MCF 10A (cell line): ENCODE measurements at regions not wholly inside any gene's neighbourhood (a gene's known extent, or its start where the extent isn't known, plus 50 kb on each side); places are given as distances from the start of the nearest gene placed in this dataset.

Source experiments
- BruUV-seq: library from RNA; stranded (reverse); fragments of 400-500 nt; replicated peaks from 2 replicates; lab custom pipeline; 2021; lab: Mats Ljungman, UMichigan
- CTCF ChIA-PET: fragments of 300-600 bp; sonication (Branson Sonifier 250); formaldehyde crosslinking; extraction: SDS; loops from one replicate; lab custom pipeline; 2021; ENCODE audit warnings: antibody characterized with exemption, inconsistent platforms; lab: Yijun Ruan, JAX
- POLR2A ChIA-PET: fragments of 300-600, 350-650 bp; sonication (Branson Sonifier 250); formaldehyde crosslinking; extraction: SDS; loops from one replicate; lab custom pipeline; 2020; ENCODE audit warnings: antibody characterized with exemption, inconsistent platforms; lab: Yijun Ruan, JAX
- DNase-seq: peaks from one replicate; pipeline ENCODE4 v3.0.0-alpha.2; 2018; ENCODE audit not compliant: unreplicated experiment
- H3K27ac Mint-ChIP-seq: one replicate; pipeline ENCODE4 v1.8.0; 2022; ENCODE audit warnings: mild to moderate bottlenecking, low read depth, mixed read lengths; ENCODE audit not compliant: unreplicated experiment
- H3K27me3 Mint-ChIP-seq: one replicate; pipeline ENCODE4 v1.8.0; 2022; ENCODE audit warnings: mixed read lengths; ENCODE audit not compliant: insufficient read depth, unreplicated experiment
- H3K36me3 Mint-ChIP-seq: one replicate; pipeline ENCODE4 v1.8.0; 2022; ENCODE audit warnings: mild to moderate bottlenecking, moderate library complexity, mixed read lengths; ENCODE audit not compliant: insufficient read depth, unreplicated experiment
- H3K4me1 Mint-ChIP-seq: one replicate; pipeline ENCODE4 v1.8.0; 2022; ENCODE audit warnings: mixed read lengths; ENCODE audit not compliant: insufficient read depth, unreplicated experiment
- H3K4me3 Mint-ChIP-seq: one replicate; pipeline ENCODE4 v1.8.0; 2022; ENCODE audit warnings: mild to moderate bottlenecking, moderate library complexity, mixed read lengths; ENCODE audit not compliant: unreplicated experiment
- H3K9me3 Mint-ChIP-seq: one replicate; pipeline ENCODE4 v1.8.0; 2022; ENCODE audit warnings: mixed read lengths; ENCODE audit not compliant: unreplicated experiment
- intact Hi-C: fragments of 100-400 bp; cut with micrococcal nuclease; formaldehyde crosslinking; loops from 2 replicates; pipeline ENCODE4 v1.14.1; 2022
- TF ChIP-seq, protein P1 (sequence below): fragments of 200-600 bp; IDR thresholded peaks from one replicate; pipeline ENCODE4 v1.8.0; 2022; ENCODE audit warnings: antibody characterized with exemption, mild to moderate bottlenecking; ENCODE audit not compliant: unreplicated experiment

GRCh38 chr11:112856133-112856532 lies 105.1 kb upstream of the NCAM1 start:
- DNase-seq = no peak
- Mint-ChIP-seq H3K27ac (no peak overlapping the region), H3K9me3 (no peaks in the 10 kb centered on the region), H3K36me3 (no peaks in the 10 kb centered on the region), H3K27me3 (peaks cover 72% of the 10 kb centered on the region), H3K4me3 (no peak overlapping the region), H3K4me1 (peaks cover 8% of the 10 kb centered on the region)
- BruUV-seq = no TSS peak
- ChIA-PET CTCF (no interaction called here), POLR2A (no interaction called here)
- TF ChIP-seq, protein P1, sequence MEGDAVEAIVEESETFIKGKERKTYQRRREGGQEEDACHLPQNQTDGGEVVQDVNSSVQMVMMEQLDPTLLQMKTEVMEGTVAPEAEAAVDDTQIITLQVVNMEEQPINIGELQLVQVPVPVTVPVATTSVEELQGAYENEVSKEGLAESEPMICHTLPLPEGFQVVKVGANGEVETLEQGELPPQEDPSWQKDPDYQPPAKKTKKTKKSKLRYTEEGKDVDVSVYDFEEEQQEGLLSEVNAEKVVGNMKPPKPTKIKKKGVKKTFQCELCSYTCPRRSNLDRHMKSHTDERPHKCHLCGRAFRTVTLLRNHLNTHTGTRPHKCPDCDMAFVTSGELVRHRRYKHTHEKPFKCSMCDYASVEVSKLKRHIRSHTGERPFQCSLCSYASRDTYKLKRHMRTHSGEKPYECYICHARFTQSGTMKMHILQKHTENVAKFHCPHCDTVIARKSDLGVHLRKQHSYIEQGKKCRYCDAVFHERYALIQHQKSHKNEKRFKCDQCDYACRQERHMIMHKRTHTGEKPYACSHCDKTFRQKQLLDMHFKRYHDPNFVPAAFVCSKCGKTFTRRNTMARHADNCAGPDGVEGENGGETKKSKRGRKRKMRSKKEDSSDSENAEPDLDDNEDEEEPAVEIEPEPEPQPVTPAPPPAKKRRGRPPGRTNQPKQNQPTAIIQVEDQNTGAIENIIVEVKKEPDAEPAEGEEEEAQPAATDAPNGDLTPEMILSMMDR = no peak
- intact Hi-C loops = no loop called here

DNA sequence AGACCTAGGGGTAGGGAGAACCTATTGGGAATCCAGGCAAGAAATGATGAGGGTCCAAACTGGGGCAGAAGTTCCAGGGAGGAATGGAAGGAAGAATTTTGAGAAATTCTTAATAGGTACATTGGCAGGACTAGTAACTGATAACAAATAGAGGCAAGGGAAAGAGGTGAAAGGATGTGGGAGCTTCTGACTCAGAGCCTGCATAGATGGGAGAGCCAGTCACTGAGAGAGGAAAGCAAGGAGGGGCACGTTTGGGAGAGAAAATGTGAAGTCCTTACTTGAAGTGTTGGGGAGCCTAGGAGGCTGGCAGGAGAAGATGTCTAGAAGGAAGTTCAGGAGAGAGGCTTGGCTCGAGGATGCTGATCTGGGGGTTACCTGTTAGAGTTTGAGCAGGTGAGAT lies 104.6 kb upstream of the NCAM1 start:
- TF ChIP-seq, protein P1 = no peak
- intact Hi-C loops = no loop called here
- H3K27ac Mint-ChIP-seq = no peak overlapping the region
- ChIA-PET POLR2A (no interaction called here), CTCF (no interaction called here)
- no peak for DNase-seq
- H3K27me3 Mint-ChIP-seq = peaks cover 70% of the 10 kb centered on the region
- H3K9me3 Mint-ChIP-seq = peaks cover 1% of the 10 kb centered on the region
- H3K36me3 Mint-ChIP-seq = no peaks in the 10 kb centered on the region
- no peak overlapping the region for H3K4me3 Mint-ChIP-seq
- peaks cover 8% of the 10 kb centered on the region for H3K4me1 Mint-ChIP-seq
- no TSS peak for BruUV-seq

DNA sequence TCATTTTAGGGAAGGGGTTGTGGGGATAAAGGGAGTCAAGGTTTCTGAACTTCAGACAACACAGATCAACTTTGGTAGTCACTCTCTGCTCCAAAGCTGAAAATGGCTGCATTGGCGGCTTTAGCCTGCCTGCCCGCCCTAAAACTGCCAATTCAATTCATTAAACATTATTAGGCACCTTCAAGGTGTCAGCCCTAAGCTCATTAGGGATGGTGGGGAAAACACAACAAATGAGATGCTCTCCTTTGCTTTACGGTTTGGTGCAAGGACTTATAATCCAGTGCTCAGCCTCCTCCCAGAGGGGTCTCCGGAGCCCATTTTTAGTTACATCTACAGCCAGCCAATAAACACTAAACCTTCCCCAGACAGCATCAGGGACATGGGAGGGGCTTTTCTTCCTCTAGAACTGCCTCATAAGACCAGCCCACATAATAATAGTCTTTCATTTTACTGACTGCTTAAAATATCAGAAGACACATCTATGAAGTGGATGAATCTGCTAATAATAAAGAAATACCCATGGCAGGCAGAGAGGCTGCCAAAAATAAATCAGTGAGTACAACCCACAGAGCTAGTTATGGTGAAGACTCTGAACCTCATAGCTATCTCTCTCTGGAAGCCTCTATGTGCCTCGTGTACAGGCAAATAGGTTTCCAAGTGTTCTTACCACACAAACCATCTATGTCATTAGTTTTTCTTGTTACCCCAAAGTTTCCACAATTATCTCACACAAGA lies 102.8 kb upstream of the NCAM1 start:
- ChIA-PET POLR2A (interaction anchor here (1.0 kb wide), 1 partner anchor 11 kb away, joined by 3 read pairs; no protein-coding TSS in a partner anchor), CTCF (interaction anchor here (0.7 to 1.2 kb wide), 2 partner anchors 22 to 99 kb away, joined by 3 to 4 read pairs; no protein-coding TSS in a partner anchor)
- no TSS peak for BruUV-seq
- Mint-ChIP-seq H3K4me3 (no peak overlapping the region), H3K27ac (no peak overlapping the region), H3K27me3 (peaks cover 59% of the 10 kb centered on the region), H3K36me3 (no peaks in the 10 kb centered on the region), H3K4me1 (no peaks in the 10 kb centered on the region), H3K9me3 (peaks cover 11% of the 10 kb centered on the region)
- TF ChIP-seq, protein P1 = no peak
- no peak for DNase-seq
- intact Hi-C loops = no loop called here

- H3K27ac Mint-ChIP-seq = no peak overlapping the region
- no peak overlapping the region for H3K4me3 Mint-ChIP-seq
- intact Hi-C loops = no loop called here
- DNase-seq = no peak
- H3K4me1 Mint-ChIP-seq = no peaks in the 10 kb centered on the region
- BruUV-seq = no TSS peak
- TF ChIP-seq, protein P1 = no peak
- H3K9me3 Mint-ChIP-seq = peaks cover 11% of the 10 kb centered on the region
- peaks cover 66% of the 10 kb centered on the region for H3K27me3 Mint-ChIP-seq
- ChIA-PET CTCF (interaction anchor here (0.6 to 0.9 kb wide), 3 partner anchors 81 to 1436 kb away, joined by 3 to 4 read pairs (median 3); no protein-coding TSS in a partner anchor), POLR2A (no interaction called here)
- peaks cover 5% of the 10 kb centered on the region for H3K36me3 Mint-ChIP-seq
These were observed 101.4 kb upstream of the NCAM1 start for GRCh38 chr11:112859787-112860186.
